SK-N-SH (cell line): ENCODE measurements at regions not wholly inside any gene's neighbourhood (a gene's known extent, or its start where the extent isn't known, plus 50 kb on each side); places are given as distances from the start of the nearest gene placed in this dataset.

Experiments used
- CTCF ChIA-PET: fragments of 300-600, 350-600 bp; formaldehyde crosslinking; extraction: SDS; loops from one replicate; lab custom pipeline; 2021; lab: Yijun Ruan, JAX
- POLR2A ChIA-PET: fragments of 350-600 bp; sonication (Branson Sonifier 250); formaldehyde crosslinking; extraction: SDS; loops from one replicate; lab custom pipeline; 2020; ENCODE audit warnings: antibody characterized with exemption, inconsistent platforms; lab: Yijun Ruan, JAX
- DNase-seq: peaks from one replicate; pipeline ENCODE4 v3.0.0; 2012
- H2AFZ ChIP-seq: fragments of 200-600 bp; sonication (generic); 2 replicates; pipeline ENCODE4 v1.8.1; 2016; ENCODE audit warnings: antibody characterized with exemption, mild to moderate bottlenecking, low read depth
- H3F3A ChIP-seq: fragments of 200-600 bp; sonication (generic); replicated peaks from 2 replicates; pipeline ENCODE3; 2016; ENCODE audit warnings: antibody characterized with exemption, mild to moderate bottlenecking; ENCODE audit not compliant: insufficient read depth
- H3K27ac ChIP-seq, 2 experiments: fragments of 200-500 bp in 1 of 2; fragments of 200-600 bp in 1 of 2; sonication (Bioruptor generic) in 1 of 2; sonication (generic), shearing (Covaris generic) in 1 of 2; 2 replicates each; pipeline versions ENCODE4 v1.5.1 to v1.6.1; 2014 to 2016; ENCODE audit warnings: low read depth in 2 of 2, inconsistent platforms in 1 of 2, low read length in 1 of 2, mild to moderate bottlenecking in 1 of 2, mixed read lengths in 1 of 2
- H3K27me3 ChIP-seq: fragments of 200-600 bp; sonication (generic), shearing (Covaris generic); 2 replicates; pipeline ENCODE4 v1.6.1; 2016; ENCODE audit warnings: mixed run types; ENCODE audit not compliant: insufficient read depth
- H3K36me3 ChIP-seq, 2 experiments: fragments of 200-500 bp in 1 of 2; fragments of 200-600 bp in 1 of 2; sonication (Bioruptor generic) in 1 of 2; sonication (generic) in 1 of 2; replicated peaks in 1 of 2; 2 replicates each; pipeline versions ENCODE3 to v1.5.1; 2014 to 2016; ENCODE audit warnings: low read length in 1 of 2, mild to moderate bottlenecking in 1 of 2; ENCODE audit not compliant: insufficient read depth in 2 of 2, control insufficient read depth in 1 of 2
- H3K4me1 ChIP-seq, 2 experiments: fragments of 200-500 bp in 1 of 2; fragments of 200-600 bp in 1 of 2; sonication (Bioruptor generic) in 1 of 2; sonication (generic), shearing (Covaris generic) in 1 of 2; 2 replicates each; pipeline versions ENCODE4 v1.5.1 to v1.6.1; 2014 to 2016; ENCODE audit warnings: low read depth in 1 of 2, low read length in 1 of 2, mixed run types in 1 of 2; ENCODE audit not compliant: insufficient read depth in 2 of 2, control insufficient read depth in 1 of 2
- H3K4me2 ChIP-seq: fragments of 200-600 bp; sonication (generic), shearing (Covaris generic); 2 replicates; pipeline ENCODE4 v1.6.1; 2017; ENCODE audit warnings: mixed run types
- H3K4me3 ChIP-seq, 2 experiments: fragments of 200-500 bp in 1 of 2; fragments of 200-600 bp in 1 of 2; sonication (Bioruptor generic) in 1 of 2; sonication (generic), shearing (Covaris generic) in 1 of 2; 2 replicates each; pipeline versions ENCODE4 v1.5.1 to v1.8.1; 2014 to 2016; ENCODE audit warnings: low read depth in 2 of 2, inconsistent platforms in 1 of 2, low read length in 1 of 2, mild to moderate bottlenecking in 1 of 2, mixed read lengths in 1 of 2, moderate library complexity in 1 of 2
- H3K79me2 ChIP-seq: fragments of 200-600 bp; sonication (generic); 2 replicates; pipeline ENCODE4 v1.8.1; 2017; ENCODE audit warnings: mild to moderate bottlenecking; ENCODE audit not compliant: insufficient read depth
- H3K9ac ChIP-seq: fragments of 200-600 bp; sonication (generic); 2 replicates; pipeline ENCODE4 v1.6.1; 2017; ENCODE audit warnings: mixed run types
- H3K9me2 ChIP-seq: fragments of 200-600 bp; sonication (generic); 2 replicates; pipeline ENCODE4 v1.6.1; 2017; ENCODE audit warnings: mixed run types
- H3K9me3 ChIP-seq: fragments of 200-600 bp; sonication (generic); 2 replicates; pipeline ENCODE4 v1.6.1; 2017; ENCODE audit warnings: mixed run types, mild to moderate bottlenecking, moderate library complexity
- H4K20me1 ChIP-seq: fragments of 200-600 bp; sonication (generic); 2 replicates; pipeline ENCODE4 v1.6.1; 2017; ENCODE audit warnings: mild to moderate bottlenecking, mixed run types; ENCODE audit not compliant: insufficient read depth
- CTCF ChIP-seq: fragments of 200-600 bp; sonication (generic); IDR thresholded peaks from 2 replicates; pipeline ENCODE4 v1.6.1; 2017; ENCODE audit warnings: antibody characterized with exemption, mild to moderate bottlenecking, moderate library complexity
- ELF1 ChIP-seq: IDR thresholded peaks from 2 replicates; pipeline ENCODE4 v1.4.0; 2012
- FOXJ3 ChIP-seq: sonication (generic); formaldehyde crosslinking; IDR thresholded peaks from 2 replicates; pipeline ENCODE4 v1.5.1; 2020; ENCODE audit warnings: mild to moderate bottlenecking, missing genetic modification reagents
- GABPA ChIP-seq: IDR thresholded peaks from 2 replicates; pipeline ENCODE4 v1.4.0; 2012; ENCODE audit warnings: low read depth, mild to moderate bottlenecking
- JUND ChIP-seq: IDR thresholded peaks from 2 replicates; pipeline ENCODE4 v1.4.0; 2012
- NFIC ChIP-seq: IDR thresholded peaks from 2 replicates; pipeline ENCODE4 v1.4.0; 2012; ENCODE audit warnings: borderline replicate concordance
- NRF1 ChIP-seq: IDR thresholded peaks from 2 replicates; pipeline ENCODE4 v1.6.1; 2012; ENCODE audit warnings: low read depth, mild to moderate bottlenecking, low read length
- RXRA ChIP-seq: IDR thresholded peaks from 2 replicates; pipeline ENCODE4 v1.4.0; 2012; ENCODE audit warnings: low read depth, mild to moderate bottlenecking, borderline replicate concordance
- SIN3A ChIP-seq: IDR thresholded peaks from 2 replicates; pipeline ENCODE4 v1.6.1; 2012; ENCODE audit warnings: low read depth, mild to moderate bottlenecking, low read length, moderate library complexity, borderline replicate concordance
- TAF1 ChIP-seq: IDR thresholded peaks from 2 replicates; pipeline ENCODE4 v1.6.1; 2012; ENCODE audit warnings: low read depth, mild to moderate bottlenecking, low read length, moderate library complexity, borderline replicate concordance
- TCF12 ChIP-seq: IDR thresholded peaks from 2 replicates; pipeline ENCODE4 v1.4.0; 2012
- TEAD4 ChIP-seq: IDR thresholded peaks from 2 replicates; pipeline ENCODE4 v1.4.0; 2012; ENCODE audit warnings: mild to moderate bottlenecking, borderline replicate concordance; ENCODE audit not compliant: insufficient read depth
- YY1 ChIP-seq: IDR thresholded peaks from 2 replicates; pipeline ENCODE4 v1.4.0; 2012; ENCODE audit warnings: low read depth, mild to moderate bottlenecking
- WGBS: methylation state at CpG from one replicate; pipeline ENCODE4 v1.1.6; 2017; ENCODE audit warnings: low lambda C conversion rate; 5-methylcytosine and 5-hydroxymethylcytosine counted together
- TF ChIP-seq, protein P1 (sequence below): IDR thresholded peaks from 2 replicates; pipeline ENCODE4; 2012
- TF ChIP-seq, protein P2 (sequence below): IDR thresholded peaks from 2 replicates; pipeline ENCODE4 v1.6.1; 2012; ENCODE audit warnings: mild to moderate bottlenecking, low read depth, low read length, moderate library complexity
- TF ChIP-seq, protein P3 (sequence below): IDR thresholded peaks from 2 replicates; pipeline ENCODE4 v1.4.0; 2012; ENCODE audit warnings: low read depth

DNA sequence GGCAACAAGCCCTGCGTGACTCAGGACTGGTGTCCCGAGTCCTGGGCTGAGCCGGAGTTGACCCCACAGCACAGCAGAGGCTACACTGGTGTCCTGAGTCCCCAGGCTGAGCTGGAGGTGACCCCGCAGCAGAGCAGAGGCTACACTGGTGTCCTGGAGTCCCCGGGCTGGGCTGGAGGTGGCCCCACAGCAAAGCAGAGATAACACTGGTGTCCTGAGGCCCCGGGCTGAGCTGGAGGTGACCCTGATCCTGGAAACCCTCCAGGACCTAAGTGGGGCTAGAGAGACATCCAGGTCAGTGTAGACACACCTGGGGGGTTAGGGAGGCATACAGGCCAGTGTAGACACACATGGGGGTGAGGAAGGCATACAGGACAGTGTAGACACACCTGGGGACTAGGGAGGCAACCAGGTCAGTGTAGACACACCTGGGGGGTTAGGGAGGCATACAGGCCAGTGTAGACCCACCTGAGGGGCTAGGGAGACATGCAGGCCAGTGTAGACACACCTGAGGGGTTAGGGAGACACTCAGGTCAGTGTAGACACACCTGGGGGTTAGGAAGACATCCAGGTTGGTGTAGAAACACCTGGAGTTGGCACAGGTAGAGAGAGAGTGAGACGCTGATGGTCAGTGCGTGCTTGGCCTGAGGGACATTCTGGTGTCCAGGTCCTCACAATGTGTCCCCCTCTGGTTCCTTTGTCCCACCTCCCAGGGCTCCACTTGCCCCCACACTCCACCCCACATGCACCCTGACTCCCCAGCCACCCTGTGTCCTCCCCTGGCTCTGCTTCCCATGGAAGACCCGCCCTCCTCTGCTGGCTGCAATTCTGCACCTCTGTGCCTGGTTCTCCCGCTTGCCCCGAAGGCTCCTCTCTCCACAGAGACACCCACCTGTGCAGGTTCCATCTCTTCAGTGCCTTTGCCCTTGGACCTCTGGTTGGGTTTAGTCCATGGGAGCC is 321.6 kb upstream of the SFSWAP start:
- Histone ChIP-seq H4K20me1 (no peaks in the 10 kb centered on the region), H3K9me3 (no peaks in the 10 kb centered on the region), H3K9me2 (no peaks in the 10 kb centered on the region), H3K4me2 (no peak overlapping the region), H3K9ac (no peak overlapping the region), H3K27ac (no peak overlapping the region), H3F3A (no peaks in the 10 kb centered on the region), H3K79me2 (no peaks in the 10 kb centered on the region), H3K27me3 (no peaks in the 10 kb centered on the region), H2AFZ (no peak overlapping the region), H3K4me1 (peaks cover 0 to 35% of the 10 kb centered on the region in 2 experiments; a peak in 1 of 4 replicates), H3K36me3 (no peaks in the 10 kb centered on the region), H3K4me3 (no peak overlapping the region)
- POLR2A ChIA-PET = no interaction called here
- CTCF ChIA-PET = no interaction called here
- TF ChIP-seq YY1 (no peak), CTCF (no peak), SIN3A (no peak), RXRA (no peak), TEAD4 (no peak), FOXJ3 (no peak), GABPA (no peak), ELF1 (no peak), TCF12 (no peak), JUND (no peak), NRF1 (no peak), NFIC (no peak), TAF1 (no peak)
- TF ChIP-seq, protein P1, sequence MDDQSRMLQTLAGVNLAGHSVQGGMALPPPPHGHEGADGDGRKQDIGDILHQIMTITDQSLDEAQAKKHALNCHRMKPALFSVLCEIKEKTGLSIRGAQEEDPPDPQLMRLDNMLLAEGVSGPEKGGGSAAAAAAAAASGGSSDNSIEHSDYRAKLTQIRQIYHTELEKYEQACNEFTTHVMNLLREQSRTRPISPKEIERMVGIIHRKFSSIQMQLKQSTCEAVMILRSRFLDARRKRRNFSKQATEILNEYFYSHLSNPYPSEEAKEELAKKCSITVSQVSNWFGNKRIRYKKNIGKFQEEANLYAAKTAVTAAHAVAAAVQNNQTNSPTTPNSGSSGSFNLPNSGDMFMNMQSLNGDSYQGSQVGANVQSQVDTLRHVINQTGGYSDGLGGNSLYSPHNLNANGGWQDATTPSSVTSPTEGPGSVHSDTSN = no peak
- TF ChIP-seq, protein P2, sequence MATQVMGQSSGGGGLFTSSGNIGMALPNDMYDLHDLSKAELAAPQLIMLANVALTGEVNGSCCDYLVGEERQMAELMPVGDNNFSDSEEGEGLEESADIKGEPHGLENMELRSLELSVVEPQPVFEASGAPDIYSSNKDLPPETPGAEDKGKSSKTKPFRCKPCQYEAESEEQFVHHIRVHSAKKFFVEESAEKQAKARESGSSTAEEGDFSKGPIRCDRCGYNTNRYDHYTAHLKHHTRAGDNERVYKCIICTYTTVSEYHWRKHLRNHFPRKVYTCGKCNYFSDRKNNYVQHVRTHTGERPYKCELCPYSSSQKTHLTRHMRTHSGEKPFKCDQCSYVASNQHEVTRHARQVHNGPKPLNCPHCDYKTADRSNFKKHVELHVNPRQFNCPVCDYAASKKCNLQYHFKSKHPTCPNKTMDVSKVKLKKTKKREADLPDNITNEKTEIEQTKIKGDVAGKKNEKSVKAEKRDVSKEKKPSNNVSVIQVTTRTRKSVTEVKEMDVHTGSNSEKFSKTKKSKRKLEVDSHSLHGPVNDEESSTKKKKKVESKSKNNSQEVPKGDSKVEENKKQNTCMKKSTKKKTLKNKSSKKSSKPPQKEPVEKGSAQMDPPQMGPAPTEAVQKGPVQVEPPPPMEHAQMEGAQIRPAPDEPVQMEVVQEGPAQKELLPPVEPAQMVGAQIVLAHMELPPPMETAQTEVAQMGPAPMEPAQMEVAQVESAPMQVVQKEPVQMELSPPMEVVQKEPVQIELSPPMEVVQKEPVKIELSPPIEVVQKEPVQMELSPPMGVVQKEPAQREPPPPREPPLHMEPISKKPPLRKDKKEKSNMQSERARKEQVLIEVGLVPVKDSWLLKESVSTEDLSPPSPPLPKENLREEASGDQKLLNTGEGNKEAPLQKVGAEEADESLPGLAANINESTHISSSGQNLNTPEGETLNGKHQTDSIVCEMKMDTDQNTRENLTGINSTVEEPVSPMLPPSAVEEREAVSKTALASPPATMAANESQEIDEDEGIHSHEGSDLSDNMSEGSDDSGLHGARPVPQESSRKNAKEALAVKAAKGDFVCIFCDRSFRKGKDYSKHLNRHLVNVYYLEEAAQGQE = no peak
- TF ChIP-seq, protein P3, sequence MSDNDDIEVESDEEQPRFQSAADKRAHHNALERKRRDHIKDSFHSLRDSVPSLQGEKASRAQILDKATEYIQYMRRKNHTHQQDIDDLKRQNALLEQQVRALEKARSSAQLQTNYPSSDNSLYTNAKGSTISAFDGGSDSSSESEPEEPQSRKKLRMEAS = no peak
- WGBS = 55% methylated on average over 5 of the region's 11 CpGs
- DNase-seq = no peak
